ENCODE measurements at regions not wholly inside any gene's neighbourhood (a gene's known extent, or its start where the extent isn't known, plus 50 kb on each side); places are given as distances from the start of the nearest gene placed in this dataset.

- Histone ChIP-seq H3K4me2 (no peak overlapping the region), H3K27me3 (no peaks in the 10 kb centered on the region), H3K9me2 (replicated peaks; ENCODE audit: insufficient read depth) (no peaks in the 10 kb centered on the region), H3K36me3 (replicated peaks; ENCODE audit: insufficient read depth, low read depth) (no peaks in the 10 kb centered on the region), H3K79me2 (no peaks in the 10 kb centered on the region), H3K4me3 (no peak overlapping the region), H4K20me1 (ENCODE audit: insufficient read depth, poor library complexity, severe bottlenecking) (no peaks in the 10 kb centered on the region), H3K9me3 (ENCODE audit: low read depth) (no peaks in the 10 kb centered on the region), H3K27ac (no peak overlapping the region), H3K4me1 (ENCODE audit: insufficient read depth) (no peaks in the 10 kb centered on the region), H2AFZ (no peak overlapping the region)
- TF ChIP-seq CTCF (IDR thresholded peaks at IDR 0.05; ENCODE audit: poor library complexity) (no peak), EZH2phosphoT487 (IDR thresholded peaks at IDR 0.05; ENCODE audit: low read depth, severe bottlenecking, unreplicated experiment) (no peak), EZH2 (IDR thresholded peaks at IDR 0.05; ENCODE audit: borderline replicate concordance) (no peak)
- peak; percentile 3 for DNase-seq (ENCODE audit: low spot score)
- WGBS (ENCODE audit: low lambda C conversion rate, missing lambda C conversion rate): 18% methylated on average over 2 of the region's 2 CpGs
These were observed 1004.9 kb upstream of the ADGRB3 start for GRCh38 chr6:67630146-67630545.

GRCh38 chr6:67629258-67629657 is 1005.8 kb upstream of the ADGRB3 start:
- TF ChIP-seq EZH2phosphoT487 (IDR thresholded peaks at IDR 0.05; ENCODE audit: low read depth, severe bottlenecking, unreplicated experiment) (no peak), EZH2 (IDR thresholded peaks at IDR 0.05; ENCODE audit: borderline replicate concordance) (no peak), CTCF (IDR thresholded peaks at IDR 0.05; ENCODE audit: poor library complexity) (no peak)
- no peaks in the 10 kb centered on the region for H3K79me2 ChIP-seq
- H3K27ac ChIP-seq: no peak overlapping the region
- no peaks in the 10 kb centered on the region for H3K27me3 ChIP-seq
- H3K36me3 ChIP-seq (replicated peaks; ENCODE audit: insufficient read depth, low read depth): no peaks in the 10 kb centered on the region
- H2AFZ ChIP-seq: no peak overlapping the region
- no peak overlapping the region for H3K4me3 ChIP-seq
- no peaks in the 10 kb centered on the region for H3K9me3 ChIP-seq (ENCODE audit: low read depth)
- no peak overlapping the region for H3K4me2 ChIP-seq
- DNase-seq (ENCODE audit: low spot score): no peak
- H4K20me1 ChIP-seq (ENCODE audit: insufficient read depth, poor library complexity, severe bottlenecking): no peaks in the 10 kb centered on the region
- H3K4me1 ChIP-seq (ENCODE audit: insufficient read depth): no peaks in the 10 kb centered on the region
- no peaks in the 10 kb centered on the region for H3K9me2 ChIP-seq (replicated peaks; ENCODE audit: insufficient read depth)

GRCh38 chr6:67615796-67616195 is 1019.3 kb upstream of the ADGRB3 start:
- H3K4me2 ChIP-seq: no peak overlapping the region
- no peaks in the 10 kb centered on the region for H3K27me3 ChIP-seq
- TF ChIP-seq EZH2phosphoT487 (IDR thresholded peaks at IDR 0.05; ENCODE audit: low read depth, severe bottlenecking, unreplicated experiment) (no peak), EZH2 (IDR thresholded peaks at IDR 0.05; ENCODE audit: borderline replicate concordance) (no peak), CTCF (IDR thresholded peaks at IDR 0.05; ENCODE audit: poor library complexity) (no peak)
- no peak overlapping the region for H2AFZ ChIP-seq
- H3K79me2 ChIP-seq: no peaks in the 10 kb centered on the region
- DNase-seq (ENCODE audit: low spot score): no peak
- H3K4me1 ChIP-seq (ENCODE audit: insufficient read depth): no peaks in the 10 kb centered on the region
- WGBS (ENCODE audit: low lambda C conversion rate, missing lambda C conversion rate): 87% methylated on average over 7 of the region's 7 CpGs
- H4K20me1 ChIP-seq (ENCODE audit: insufficient read depth, poor library complexity, severe bottlenecking): no peaks in the 10 kb centered on the region
- H3K9me2 ChIP-seq (replicated peaks; ENCODE audit: insufficient read depth): no peaks in the 10 kb centered on the region
- H3K9me3 ChIP-seq (ENCODE audit: low read depth): no peaks in the 10 kb centered on the region
- H3K4me3 ChIP-seq: no peak overlapping the region
- no peak overlapping the region for H3K27ac ChIP-seq
- no peaks in the 10 kb centered on the region for H3K36me3 ChIP-seq (replicated peaks; ENCODE audit: insufficient read depth, low read depth)

All from hepatocyte (in vitro differentiated cells).